T-cell (primary cell): ENCODE measurements at regions not wholly inside any gene's neighbourhood (a gene's known extent, or its start where the extent isn't known, plus 50 kb on each side); places are given as distances from the start of the nearest gene placed in this dataset.

ENCODE experiments used
- ATAC-seq, 4 experiments: fragments of 200-7000 bp in 3 of 4; fragments of 150-1000 bp in 1 of 4; cut with Tn5 transposase; replicated peaks in 1 of 4; 1 replicate in 3 of 4; 2 replicates in 1 of 4; pipeline ENCODE4 v1.10.0; 2021; ENCODE audit warnings: moderate library complexity in 3 of 4, mild to moderate bottlenecking in 2 of 4, moderate number of reproducible peaks in 1 of 4
- CTCF ChIA-PET, 2 donors: fragments of 300-600 bp; sonication (Branson Sonifier 250); formaldehyde crosslinking; loops; one replicate each; lab custom pipeline; 2022; ENCODE audit warnings: antibody characterized with exemption in 2 of 2; lab: Charles Lee
- POLR2A ChIA-PET, 2 donors: fragments of 300-600 bp; sonication (Branson Sonifier 250); formaldehyde crosslinking; loops; one replicate each; lab custom pipeline; 2022; ENCODE audit warnings: antibody characterized with exemption in 2 of 2; lab: Charles Lee
- DNase-seq, 35 experiments: peaks; one replicate each; pipeline versions ENCODE4 v3.0.0 to v3.0.0-alpha.2; 2013 to 2023
- H3K27ac ChIP-seq: one replicate; pipeline ENCODE4 v1.5.1; 2013; ENCODE audit warnings: low read length
- H3K27me3 ChIP-seq, 2 experiments: replicated peaks in 1 of 2; 1 replicate in 1 of 2; 2 replicates in 1 of 2; pipeline versions ENCODE4 v1.6.1 to v1.7.0; 2013; ENCODE audit warnings: low read length in 1 of 2, mixed read lengths in 1 of 2; ENCODE audit not compliant: control insufficient read depth in 2 of 2, insufficient read depth in 2 of 2; ENCODE audit errors: extremely low read depth in 1 of 2
- H3K36me3 ChIP-seq, 2 donors: 1 replicate in 1 of 2; 2 replicates in 1 of 2; pipeline versions ENCODE4 v1.6.1 to v1.7.0; 2013; ENCODE audit warnings: low read length in 1 of 2; ENCODE audit not compliant: control insufficient read depth in 2 of 2, insufficient read depth in 1 of 2; ENCODE audit errors: extremely low read depth in 1 of 2
- H3K4me1 ChIP-seq, 2 experiments: 1 replicate in 1 of 2; 2 replicates in 1 of 2; pipeline versions ENCODE4 v1.6.1 to v1.7.0; 2013; ENCODE audit warnings: low read length in 2 of 2, mixed read lengths in 1 of 2; ENCODE audit not compliant: insufficient read depth in 2 of 2, control insufficient read depth in 1 of 2; ENCODE audit errors: extremely low read depth in 1 of 2
- H3K4me3 ChIP-seq, 2 donors: 1 replicate in 1 of 2; 2 replicates in 1 of 2; pipeline versions ENCODE4 v1.5.1 to v1.7.0; 2013; ENCODE audit warnings: mild to moderate bottlenecking in 2 of 2, low read length in 1 of 2, moderate library complexity in 1 of 2; ENCODE audit not compliant: control insufficient read depth in 1 of 2; ENCODE audit errors: extremely low read depth in 1 of 2
- H3K9me3 ChIP-seq: 2 replicates; pipeline ENCODE4 v1.7.0; 2013
- H3K27ac Mint-ChIP-seq, 2 donors: one replicate each; pipeline ENCODE4 v1.8.0; 2020 to 2021; ENCODE audit warnings: mild to moderate bottlenecking in 2 of 2, mixed read lengths in 2 of 2
- H3K27me3 Mint-ChIP-seq, 2 donors: one replicate each; pipeline ENCODE4 v1.8.0; 2021 to 2022; ENCODE audit warnings: mixed read lengths in 2 of 2
- H3K36me3 Mint-ChIP-seq: one replicate; pipeline ENCODE4 v1.8.0; 2021; ENCODE audit warnings: mixed read lengths
- H3K4me1 Mint-ChIP-seq, 3 donors: one replicate each; pipeline ENCODE4 v1.8.0; 2020 to 2022; ENCODE audit warnings: mixed read lengths in 3 of 3, mild to moderate bottlenecking in 1 of 3
- H3K4me3 Mint-ChIP-seq, 3 donors: one replicate each; pipeline ENCODE4 v1.8.0; 2020 to 2022; ENCODE audit warnings: mild to moderate bottlenecking in 3 of 3, mixed read lengths in 3 of 3, moderate library complexity in 3 of 3
- H3K9me3 Mint-ChIP-seq, 3 donors: one replicate each; pipeline ENCODE4 v1.8.0; 2020 to 2022; ENCODE audit warnings: mixed read lengths in 3 of 3
- WGBS: methylation state at CpG from one replicate; pipeline ENCODE4 v1.1.5; 2013; ENCODE audit warnings: missing lambda C conversion rate; ENCODE audit not compliant: insufficient coverage; 5-methylcytosine and 5-hydroxymethylcytosine counted together

GRCh38 chr1:148317288-148317985, 165.4 kb upstream of the NBPF11 start:
- Histone ChIP-seq H3K9me3 (peaks cover 2% of the 10 kb centered on the region), H3K4me3 (peak overlapping the region in 1 of 2 donors; percentile 69), H3K27me3 (peaks cover 5 to 15% of the 10 kb centered on the region in 2 experiments), H3K36me3 (no peaks in the 10 kb centered on the region), H3K27ac (no peak overlapping the region), H3K4me1 (peaks cover 7 to 17% of the 10 kb centered on the region in 2 experiments)
- POLR2A ChIA-PET = no interaction called here
- no peak for DNase-seq
- H3K4me3 Mint-ChIP-seq = peak overlapping the region; percentile 83 to 89 (median 87)
- CTCF ChIA-PET = no interaction called here
- H3K27me3 Mint-ChIP-seq = peaks cover under 1 to 7% of the 10 kb centered on the region in 2 donors
- H3K36me3 Mint-ChIP-seq = no peaks in the 10 kb centered on the region
- no peak overlapping the region for H3K27ac Mint-ChIP-seq
- peaks cover 0 to 7% (median 0%) of the 10 kb centered on the region in 3 donors for H3K9me3 Mint-ChIP-seq
- 82% methylated on average over 26 of the region's 42 CpGs for WGBS
- H3K4me1 Mint-ChIP-seq = peaks cover 27 to 39% (median 27%) of the 10 kb centered on the region in 3 donors
- ATAC-seq = no peak

- Mint-ChIP-seq H3K27me3 (peaks cover 18 to 26% of the 10 kb centered on the region in 2 donors), H3K9me3 (peaks cover 5 to 19% (median 8%) of the 10 kb centered on the region in 3 donors), H3K36me3 (no peaks in the 10 kb centered on the region), H3K27ac (no peak overlapping the region), H3K4me3 (no peak overlapping the region), H3K4me1 (peaks cover 16 to 33% (median 21%) of the 10 kb centered on the region in 3 donors)
- Histone ChIP-seq H3K4me1 (peaks cover 6 to 17% of the 10 kb centered on the region in 2 experiments), H3K9me3 (peaks cover 2% of the 10 kb centered on the region), H3K4me3 (no peak overlapping the region), H3K27me3 (peaks cover 8 to 17% of the 10 kb centered on the region in 2 experiments), H3K27ac (no peak overlapping the region), H3K36me3 (no peaks in the 10 kb centered on the region)
- DNase-seq = no peak
- POLR2A ChIA-PET = no interaction called here
- WGBS = 64% methylated on average over 2 of the region's 6 CpGs
- CTCF ChIA-PET = no interaction called here
- ATAC-seq = no peak
Observed at GRCh38 chr1:148315071-148315811, 163.2 kb upstream of the NBPF11 start.

GRCh38 chr1:148310807-148311206, 158.7 kb upstream of the NBPF11 start:
- Mint-ChIP-seq H3K36me3 (no peaks in the 10 kb centered on the region), H3K27me3 (peaks cover 45 to 61% of the 10 kb centered on the region in 2 donors), H3K27ac (no peak overlapping the region), H3K9me3 (peaks cover 5 to 19% (median 8%) of the 10 kb centered on the region in 3 donors), H3K4me3 (no peak overlapping the region), H3K4me1 (peaks cover 0 to 12% (median 3%) of the 10 kb centered on the region in 3 donors)
- peaks cover 2% of the 10 kb centered on the region for H3K9me3 ChIP-seq
- H3K27me3 ChIP-seq = peaks cover 8 to 35% of the 10 kb centered on the region in 2 experiments
- H3K27ac ChIP-seq = no peak overlapping the region
- no peak for DNase-seq
- no peaks in the 10 kb centered on the region for H3K4me1 ChIP-seq
- ChIA-PET CTCF (no interaction called here), POLR2A (no interaction called here)
- ATAC-seq = no peak
- no peak overlapping the region for H3K4me3 ChIP-seq
- no peaks in the 10 kb centered on the region for H3K36me3 ChIP-seq

GRCh38 chr1:148309940-148310500, 157.9 kb upstream of the NBPF11 start:
- Mint-ChIP-seq H3K4me1 (peaks cover 0 to 13% (median 1%) of the 10 kb centered on the region in 3 donors), H3K27ac (no peak overlapping the region), H3K4me3 (no peak overlapping the region), H3K27me3 (peaks cover 52 to 68% of the 10 kb centered on the region in 2 donors), H3K9me3 (peaks cover 5 to 19% (median 8%) of the 10 kb centered on the region in 3 donors), H3K36me3 (no peaks in the 10 kb centered on the region)
- peaks cover 8 to 41% of the 10 kb centered on the region in 2 experiments for H3K27me3 ChIP-seq
- H3K9me3 ChIP-seq = peaks cover 2% of the 10 kb centered on the region
- DNase-seq (no peak), ATAC-seq (no peak)
- no peaks in the 10 kb centered on the region for H3K36me3 ChIP-seq
- no peaks in the 10 kb centered on the region for H3K4me1 ChIP-seq
- H3K4me3 ChIP-seq = peak overlapping the region in 1 of 2 donors; percentile 32
- ChIA-PET CTCF (no interaction called here), POLR2A (interaction anchor here in 1 of 2 donors (0.6 kb wide), 1 partner anchor 547 kb away, joined by 3 read pairs; no protein-coding TSS in a partner anchor)
- no peak overlapping the region for H3K27ac ChIP-seq
- 66% methylated on average over 36 of the region's 37 CpGs for whole genome bisulfite sequencing

GRCh38 chr1:148308832-148309458, 156.9 kb upstream of the NBPF11 start:
- Mint-ChIP-seq H3K4me1 (peaks cover 4 to 16% (median 7%) of the 10 kb centered on the region in 3 donors), H3K27ac (no peak overlapping the region), H3K4me3 (no peak overlapping the region), H3K36me3 (no peaks in the 10 kb centered on the region), H3K9me3 (peaks cover 5 to 16% (median 8%) of the 10 kb centered on the region in 3 donors), H3K27me3 (peaks cover 55 to 73% of the 10 kb centered on the region in 2 donors)
- ATAC-seq (no peak), DNase-seq (no peak)
- POLR2A ChIA-PET = interaction anchor here in 1 of 2 donors (0.6 kb wide), 1 partner anchor 546 kb away, joined by 3 read pairs; no protein-coding TSS in a partner anchor
- Histone ChIP-seq H3K4me1 (peaks cover under 1 to 2% of the 10 kb centered on the region in 2 experiments), H3K4me3 (no peak overlapping the region), H3K27ac (no peak overlapping the region), H3K27me3 (peaks cover 8 to 41% of the 10 kb centered on the region in 2 experiments), H3K36me3 (no peaks in the 10 kb centered on the region), H3K9me3 (peaks cover 2% of the 10 kb centered on the region)
- CTCF ChIA-PET = no interaction called here
- 94% methylated on average over 7 of the region's 14 CpGs for WGBS
